ENCODE measurements at regions not wholly inside any gene's neighbourhood (a gene's known extent, or its start where the extent isn't known, plus 50 kb on each side); places are given as distances from the start of the nearest gene placed in this dataset.

GRCh38 chr6:94131271-94131670 is 711.9 kb upstream of the EPHA7 start:
- Histone ChIP-seq H3K36me3 (no peaks in the 10 kb centered on the region), H3K9me3 (no peaks in the 10 kb centered on the region), H3K4me1 (no peaks in the 10 kb centered on the region), H3K4me3 (ENCODE audit: low read depth, low read length) (no peak overlapping the region), H3K27me3 (no peaks in the 10 kb centered on the region)
- no peak for DNase-seq
- TF ChIP-seq CTCF (IDR thresholded peaks at IDR 0.05; ENCODE audit: low read depth, low read length): no peak

GRCh38 chr6:94130478-94130877 is 711.1 kb upstream of the EPHA7 start:
- no peaks in the 10 kb centered on the region for H3K9me3 ChIP-seq
- no peak for DNase-seq
- no peaks in the 10 kb centered on the region for H3K27me3 ChIP-seq
- no peak for TF ChIP-seq CTCF (IDR thresholded peaks at IDR 0.05; ENCODE audit: low read depth, low read length)
- H3K36me3 ChIP-seq: no peaks in the 10 kb centered on the region
- no peaks in the 10 kb centered on the region for H3K4me1 ChIP-seq
- H3K4me3 ChIP-seq (ENCODE audit: low read depth, low read length): no peak overlapping the region

- no peaks in the 10 kb centered on the region for H3K9me3 ChIP-seq
- H3K4me3 ChIP-seq (ENCODE audit: low read depth, low read length): no peak overlapping the region
- no peaks in the 10 kb centered on the region for H3K4me1 ChIP-seq
- DNase-seq: no peak
- no peaks in the 10 kb centered on the region for H3K27me3 ChIP-seq
- no peak for TF ChIP-seq CTCF (IDR thresholded peaks at IDR 0.05; ENCODE audit: low read depth, low read length)
- H3K36me3 ChIP-seq: no peaks in the 10 kb centered on the region
Measured at GRCh38 chr6:94129926-94130325, 710.6 kb upstream of the EPHA7 start.

- no peaks in the 10 kb centered on the region for H3K36me3 ChIP-seq
- H3K4me3 ChIP-seq (ENCODE audit: low read depth, low read length): no peak overlapping the region
- no peak for DNase-seq
- no peak for TF ChIP-seq CTCF (IDR thresholded peaks at IDR 0.05; ENCODE audit: low read depth, low read length)
- H3K27me3 ChIP-seq: no peaks in the 10 kb centered on the region
- no peaks in the 10 kb centered on the region for H3K4me1 ChIP-seq
- H3K9me3 ChIP-seq: no peaks in the 10 kb centered on the region
Measured at GRCh38 chr6:94127716-94128115, 708.4 kb upstream of the EPHA7 start.

GRCh38 chr6:94124333-94124732 is 705.0 kb upstream of the EPHA7 start:
- no peak for TF ChIP-seq CTCF (IDR thresholded peaks at IDR 0.05; ENCODE audit: low read depth, low read length)
- Histone ChIP-seq H3K27me3 (no peaks in the 10 kb centered on the region), H3K4me3 (ENCODE audit: low read depth, low read length) (no peak overlapping the region)

GRCh38 chr6:94121094-94121493 is 701.7 kb upstream of the EPHA7 start:
- Histone ChIP-seq H3K9me3 (no peaks in the 10 kb centered on the region), H3K4me3 (ENCODE audit: low read depth, low read length) (no peak overlapping the region), H3K27me3 (no peaks in the 10 kb centered on the region), H3K4me1 (no peaks in the 10 kb centered on the region), H3K36me3 (no peaks in the 10 kb centered on the region)
- no peak for DNase-seq
- no peak for TF ChIP-seq CTCF (IDR thresholded peaks at IDR 0.05; ENCODE audit: low read depth, low read length)

More at GRCh38 chr6:94124333-94124732, 705.0 kb upstream of the EPHA7 start:
- DNase-seq: no peak
- Histone ChIP-seq H3K36me3 (no peaks in the 10 kb centered on the region), H3K4me1 (no peaks in the 10 kb centered on the region), H3K9me3 (no peaks in the 10 kb centered on the region)

Data from BE2C (cell line).